ENCODE measurements at regions not wholly inside any gene's neighbourhood (a gene's known extent, or its start where the extent isn't known, plus 50 kb on each side); places are given as distances from the start of the nearest gene placed in this dataset.

- TF ChIP-seq ZUFSP (CRISPR knock-in tag; IDR thresholded peaks at IDR 0.05; ENCODE audit: borderline replicate concordance): no peak
- TF ChIP-seq, protein P1, sequence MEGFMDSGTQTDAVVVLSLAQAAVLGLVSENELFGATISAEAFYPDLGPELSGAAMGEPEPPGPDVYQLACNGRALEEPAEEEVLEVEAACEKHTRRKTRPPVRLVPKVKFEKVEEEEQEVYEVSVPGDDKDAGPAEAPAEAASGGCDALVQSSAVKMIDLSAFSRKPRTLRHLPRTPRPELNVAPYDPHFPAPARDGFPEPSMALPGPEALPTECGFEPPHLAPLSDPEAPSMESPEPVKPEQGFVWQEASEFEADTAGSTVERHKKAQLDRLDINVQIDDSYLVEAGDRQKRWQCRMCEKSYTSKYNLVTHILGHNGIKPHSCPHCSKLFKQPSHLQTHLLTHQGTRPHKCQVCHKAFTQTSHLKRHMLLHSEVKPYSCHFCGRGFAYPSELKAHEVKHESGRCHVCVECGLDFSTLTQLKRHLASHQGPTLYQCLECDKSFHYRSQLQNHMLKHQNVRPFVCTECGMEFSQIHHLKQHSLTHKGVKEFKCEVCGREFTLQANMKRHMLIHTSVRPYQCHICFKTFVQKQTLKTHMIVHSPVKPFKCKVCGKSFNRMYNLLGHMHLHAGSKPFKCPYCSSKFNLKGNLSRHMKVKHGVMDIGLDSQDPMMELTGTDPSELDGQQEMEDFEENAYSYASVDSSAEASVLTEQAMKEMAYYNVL (CRISPR knock-in tag; IDR thresholded peaks at IDR 0.05; ENCODE audit: borderline replicate concordance): no peak
- TF ChIP-seq SNAI1 (CRISPR knock-in tag; IDR thresholded peaks at IDR 0.05; ENCODE audit: borderline replicate concordance): no peak
- TF ChIP-seq ZNF790 (CRISPR knock-in tag; IDR thresholded peaks at IDR 0.05; ENCODE audit: borderline replicate concordance): no peak
- no peak for TF ChIP-seq ZNF225 (CRISPR knock-in tag; IDR thresholded peaks at IDR 0.05)
- no peak for TF ChIP-seq ZNF230 (CRISPR knock-in tag; IDR thresholded peaks at IDR 0.05)
- no peak for TF ChIP-seq HES4 (CRISPR knock-in tag; IDR thresholded peaks at IDR 0.05; ENCODE audit: borderline replicate concordance)
- TF ChIP-seq GLMP (CRISPR knock-in tag; IDR thresholded peaks at IDR 0.05; ENCODE audit: borderline replicate concordance): no peak
- TF ChIP-seq NFE2L2 (IDR thresholded peaks at IDR 0.05; ENCODE audit: low read length): no peak
Observed at GRCh38 chr9:84597131-84597530, 72.4 kb upstream of the NTRK2 start (continued).

All from HepG2 (cell line).